ENCODE measurements at regions not wholly inside any gene's neighbourhood (a gene's known extent, or its start where the extent isn't known, plus 50 kb on each side); places are given as distances from the start of the nearest gene placed in this dataset.

GRCh38 chr6:92723390-92723931, 695.9 kb downstream of the EPHA7 start:
- H3K27me3 ChIP-seq (ENCODE audit: insufficient read depth, low read depth, low read length): no peaks in the 10 kb centered on the region
- no peaks in the 10 kb centered on the region for H3K9me3 ChIP-seq (ENCODE audit: low read length)
- H3K79me2 ChIP-seq (replicated peaks; ENCODE audit: insufficient read depth, low read length): no peaks in the 10 kb centered on the region
- TF ChIP-seq TAF1 (IDR thresholded peaks at IDR 0.05; ENCODE audit: low read depth): no peak
- TF ChIP-seq SMC3 (conservative IDR thresholded peaks at IDR 0.05; ENCODE audit: poor library complexity): no peak
- no peak for TF ChIP-seq REST (IDR thresholded peaks at IDR 0.05; ENCODE audit: borderline replicate concordance)
- no peak for TF ChIP-seq CTCF (IDR thresholded peaks at IDR 0.05; ENCODE audit: poor library complexity, severe bottlenecking)
- TF ChIP-seq EP300 (conservative IDR thresholded peaks at IDR 0.05; ENCODE audit: poor library complexity, severe bottlenecking): no peak
- no peak for TF ChIP-seq EZH2 (IDR thresholded peaks at IDR 0.05; ENCODE audit: borderline replicate concordance, insufficient read depth, low read length, poor library complexity, severe bottlenecking)
- TF ChIP-seq RAD21 (conservative IDR thresholded peaks at IDR 0.05): no peak
- no peak for TF ChIP-seq POLR2AphosphoS5 (IDR thresholded peaks at IDR 0.05)
- TF ChIP-seq MXI1 (conservative IDR thresholded peaks at IDR 0.05; ENCODE audit: poor library complexity, severe bottlenecking): no peak
- H3K4me3 ChIP-seq (ENCODE audit: low read length): no peak overlapping the region
- no peak overlapping the region for H3K9ac ChIP-seq (ENCODE audit: low read length)
- no peak overlapping the region for H3K27ac ChIP-seq (ENCODE audit: low read length)
- no peak overlapping the region for H3K4me2 ChIP-seq (ENCODE audit: low read length)
- no peaks in the 10 kb centered on the region for H3K36me3 ChIP-seq (ENCODE audit: insufficient read depth, low read length)
- no peak overlapping the region for H2AFZ ChIP-seq (ENCODE audit: low read depth, low read length)
- no peaks in the 10 kb centered on the region for H3K9me2 ChIP-seq (ENCODE audit: insufficient read depth, low read length)
- no peaks in the 10 kb centered on the region for H3F3A ChIP-seq (ENCODE audit: insufficient read depth, low read length, poor library complexity, severe bottlenecking)
- no peaks in the 10 kb centered on the region for H4K20me1 ChIP-seq (ENCODE audit: insufficient read depth)

- no peaks in the 10 kb centered on the region for H4K20me1 ChIP-seq (ENCODE audit: insufficient read depth)
- no peaks in the 10 kb centered on the region for H3F3A ChIP-seq (ENCODE audit: insufficient read depth, low read length, poor library complexity, severe bottlenecking)
- TF ChIP-seq REST (IDR thresholded peaks at IDR 0.05; ENCODE audit: borderline replicate concordance) (no peak), EZH2 (IDR thresholded peaks at IDR 0.05; ENCODE audit: borderline replicate concordance, insufficient read depth, low read length, poor library complexity, severe bottlenecking) (no peak), TAF1 (IDR thresholded peaks at IDR 0.05; ENCODE audit: low read depth) (no peak), SMC3 (conservative IDR thresholded peaks at IDR 0.05; ENCODE audit: poor library complexity) (no peak), RAD21 (conservative IDR thresholded peaks at IDR 0.05) (no peak), MXI1 (conservative IDR thresholded peaks at IDR 0.05; ENCODE audit: poor library complexity, severe bottlenecking) (no peak)
- no peak overlapping the region for H2AFZ ChIP-seq (ENCODE audit: low read depth, low read length)
- no peak overlapping the region for H3K4me2 ChIP-seq (ENCODE audit: low read length)
- no peaks in the 10 kb centered on the region for H3K36me3 ChIP-seq (ENCODE audit: insufficient read depth, low read length)
- H3K9me3 ChIP-seq (ENCODE audit: low read length): no peaks in the 10 kb centered on the region
- H3K9ac ChIP-seq (ENCODE audit: low read length): no peak overlapping the region
- no peak overlapping the region for H3K4me3 ChIP-seq (ENCODE audit: low read length)
- H3K79me2 ChIP-seq (replicated peaks; ENCODE audit: insufficient read depth, low read length): no peaks in the 10 kb centered on the region
- no peaks in the 10 kb centered on the region for H3K27me3 ChIP-seq (ENCODE audit: insufficient read depth, low read depth, low read length)
- H3K9me2 ChIP-seq (ENCODE audit: insufficient read depth, low read length): no peaks in the 10 kb centered on the region
- H3K27ac ChIP-seq (ENCODE audit: low read length): no peak overlapping the region
Measured at GRCh38 chr6:92719773-92720172, 699.6 kb downstream of the EPHA7 start.
